GM18499 (cell line): ENCODE measurements at regions not wholly inside any gene's neighbourhood (a gene's known extent, or its start where the extent isn't known, plus 50 kb on each side); places are given as distances from the start of the nearest gene placed in this dataset.
"Not testable (repeated sequence)": the region's sequence is repeated elsewhere in the genome, so short reads cannot be mapped to it uniquely, and the experiment has no call there.

Source experiments
- ATAC-seq: cut with Tn5 transposase; IDR thresholded peaks from one replicate; pipeline ENCODE4 v1.9.1; 2021; ENCODE audit warnings: moderate number of reproducible peaks; ENCODE audit not compliant: insufficient read depth, unreplicated experiment

DNA sequence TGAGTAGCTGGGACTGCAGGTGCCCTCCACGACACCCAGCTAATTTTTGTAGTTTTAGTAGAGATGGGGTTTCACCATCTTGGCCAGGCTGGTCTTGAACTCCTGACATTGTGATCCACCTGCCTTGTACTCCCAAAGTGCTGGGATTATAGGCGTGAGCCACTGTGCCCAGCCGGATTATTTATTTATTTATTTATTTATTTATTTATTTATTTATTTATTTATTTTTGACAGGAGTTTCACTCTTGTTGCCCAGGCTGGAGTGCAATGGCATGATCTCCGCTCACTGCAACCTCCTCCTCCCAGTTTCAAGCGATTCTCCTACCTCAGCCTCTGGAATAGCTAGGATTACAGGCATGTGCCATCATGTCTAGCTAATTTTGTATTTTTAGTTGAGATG lies 466.1 kb upstream of the BRINP3 start:
- not testable (repeated sequence) for ATAC-seq

DNA sequence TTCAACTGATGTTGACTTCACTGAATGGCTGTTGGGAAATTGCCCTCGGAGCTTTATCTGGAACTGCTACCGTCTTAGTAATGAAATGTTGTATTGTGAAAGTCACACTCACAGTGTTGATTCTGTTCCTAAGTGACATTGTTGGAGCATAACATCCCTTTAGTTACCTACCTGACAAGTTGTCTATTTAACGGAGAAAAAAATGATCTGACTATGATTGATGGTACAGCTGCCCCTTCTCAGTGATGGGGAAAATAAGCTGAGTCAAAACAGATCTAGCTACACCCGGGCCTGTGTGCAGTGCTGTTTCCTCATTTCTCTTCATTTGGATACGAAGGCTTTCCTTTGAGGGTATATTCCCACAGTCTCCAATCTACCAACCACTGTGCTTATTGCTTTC lies 472.3 kb upstream of the BRINP3 start:
- no peak for ATAC-seq

DNA sequence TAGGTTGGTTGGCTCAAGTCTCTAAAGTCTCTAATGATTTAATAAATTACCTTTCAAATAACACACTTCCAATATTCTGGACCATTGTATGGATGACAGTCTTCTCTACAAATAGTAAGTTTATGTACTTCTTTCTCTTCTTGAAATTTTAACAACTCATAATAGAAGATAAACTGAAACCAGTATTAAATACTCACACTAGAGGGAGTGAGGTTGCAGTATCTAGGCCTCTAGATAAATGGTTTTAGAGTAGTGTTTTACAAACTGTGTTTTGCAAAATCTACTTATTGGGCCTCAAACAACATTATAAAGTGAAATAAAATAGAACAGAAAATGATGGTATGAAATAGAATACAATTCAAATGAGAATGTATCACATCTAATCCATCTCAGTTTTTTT lies 479.9 kb upstream of the BRINP3 start:
- no peak for ATAC-seq

DNA sequence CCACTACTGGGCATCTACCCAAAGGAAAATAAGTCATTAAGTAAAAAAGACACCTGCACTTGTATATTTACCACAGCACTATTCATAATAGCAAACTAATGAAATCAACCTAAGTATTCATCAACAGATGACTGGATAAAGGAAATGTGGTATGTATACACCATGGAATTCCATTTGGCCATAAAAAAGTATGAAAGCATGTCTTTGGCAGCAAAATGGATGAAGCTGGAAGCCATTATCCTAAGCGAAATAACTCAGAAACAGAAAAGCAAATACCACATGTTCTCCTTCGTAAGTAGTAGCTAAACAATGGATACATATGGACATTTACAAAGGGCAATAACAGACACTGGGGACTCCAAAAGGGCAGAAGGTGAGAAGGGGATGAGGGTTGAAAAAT lies 485.7 kb upstream of the BRINP3 start:
- ATAC-seq, result no peak

DNA sequence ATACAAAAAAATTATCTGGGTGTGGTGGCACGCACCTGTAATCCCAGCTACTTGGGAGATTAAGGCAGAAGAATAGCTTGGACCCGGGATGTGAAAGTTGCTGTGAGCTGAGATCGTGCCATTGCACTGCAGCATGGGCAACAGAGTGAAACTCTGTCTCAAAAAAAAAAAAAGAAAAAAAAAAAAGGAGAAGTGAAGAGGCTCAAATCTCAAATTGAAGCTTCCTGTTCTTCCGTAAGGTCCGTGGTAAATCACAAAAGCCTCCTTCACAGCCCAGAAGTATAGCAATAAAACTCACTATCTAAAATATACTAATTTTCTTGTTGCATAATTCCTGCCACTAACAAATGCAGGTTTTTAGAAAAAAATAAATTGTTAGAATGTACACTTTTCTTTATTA lies 498.2 kb upstream of the BRINP3 start:
- no peak for ATAC-seq

DNA sequence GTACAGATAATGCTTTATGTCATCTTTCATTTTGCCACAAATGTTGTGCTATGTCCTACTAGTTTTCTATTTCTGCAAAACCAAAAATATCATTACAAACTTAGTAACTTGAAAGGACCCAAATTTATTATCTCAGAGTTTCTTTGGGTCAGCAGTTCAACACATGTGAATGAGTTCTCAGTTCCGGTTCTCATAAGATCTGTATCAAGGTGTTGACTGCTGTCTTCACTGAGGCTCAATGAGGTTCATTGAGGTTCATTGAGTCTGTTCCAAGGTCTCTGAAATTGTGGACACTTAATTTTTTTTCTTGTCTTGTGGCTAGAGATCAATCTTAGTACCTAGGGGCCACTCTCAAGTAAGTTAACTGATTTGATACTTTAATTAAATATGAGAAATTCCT lies 525.1 kb upstream of the BRINP3 start:
- ATAC-seq, result no peak

DNA sequence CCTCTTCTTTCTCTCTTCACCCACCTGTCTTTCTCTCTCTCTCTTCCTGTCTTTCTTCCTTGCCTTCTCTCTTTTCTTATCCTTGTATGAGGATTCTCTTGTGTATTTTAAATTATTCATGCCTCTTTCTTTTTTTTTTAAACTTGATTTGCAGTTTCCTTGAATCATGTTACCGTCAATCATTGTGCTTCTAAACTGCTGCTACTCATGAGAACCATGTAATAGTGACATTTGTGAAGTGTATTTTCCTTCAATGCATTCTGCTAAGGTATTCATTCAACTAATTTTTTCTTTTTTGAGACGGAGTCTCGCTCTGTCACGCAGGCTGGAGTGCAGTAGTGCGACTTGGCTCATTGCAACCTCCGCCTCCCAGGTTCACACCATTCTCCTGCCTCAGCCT lies 539.1 kb upstream of the BRINP3 start:
- ATAC-seq, result no peak

DNA sequence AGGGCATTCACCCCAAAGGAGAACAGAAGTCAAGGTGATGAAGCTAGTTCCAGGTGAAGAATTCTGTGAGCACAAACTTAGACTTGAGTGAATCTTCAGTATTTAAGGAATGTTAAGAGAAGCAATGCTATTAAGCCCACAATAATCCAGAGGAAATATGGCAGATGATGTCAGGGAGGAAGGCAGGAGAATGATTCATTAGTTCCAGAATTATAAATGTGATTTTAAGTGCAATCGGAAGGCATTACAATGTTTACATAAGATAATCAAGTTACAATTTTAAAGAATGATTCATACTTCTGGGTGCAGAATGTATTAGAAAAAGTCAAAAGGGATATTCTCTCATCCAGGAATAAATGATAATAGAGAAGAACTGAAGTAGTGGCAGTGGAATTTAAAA lies 545.2 kb upstream of the BRINP3 start:
- no peak for ATAC-seq

DNA sequence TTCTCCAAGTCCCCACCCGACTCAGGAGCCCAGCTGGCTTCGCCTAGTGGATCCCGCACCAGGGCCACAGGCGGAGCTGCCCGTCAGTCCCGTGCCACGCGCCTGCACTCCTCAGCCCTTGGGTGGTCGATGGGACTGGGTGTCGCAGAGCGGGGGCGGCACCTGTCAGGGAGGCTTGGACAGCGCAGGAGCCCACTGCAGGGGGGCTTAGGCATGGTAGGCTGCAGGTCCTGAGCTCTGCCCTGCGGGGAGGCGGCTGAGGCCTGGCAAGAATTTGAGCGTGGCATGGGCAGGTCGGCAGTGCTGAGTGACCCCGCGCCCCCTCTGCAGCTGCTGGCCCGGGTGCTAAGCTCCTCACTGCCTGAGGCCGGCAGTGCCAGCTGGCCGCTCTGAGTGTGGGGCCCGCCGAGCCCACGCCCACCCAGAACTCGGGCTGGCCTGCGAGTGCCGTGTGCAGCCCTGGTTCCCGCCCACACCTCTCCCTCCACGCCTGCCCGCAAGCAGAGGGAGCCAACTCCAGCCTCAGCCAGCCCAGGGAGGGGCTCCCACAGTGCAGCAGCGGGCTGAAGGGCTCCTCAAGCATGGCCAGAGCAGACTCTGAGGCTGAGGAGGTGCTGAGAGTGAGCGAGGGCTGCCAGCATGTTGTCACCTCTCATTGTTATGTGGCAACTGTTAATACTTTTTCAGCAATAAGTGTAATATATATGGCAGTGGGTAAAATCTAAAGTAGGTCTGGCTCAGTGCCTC lies 548.4 kb upstream of the BRINP3 start:
- no peak for ATAC-seq

DNA sequence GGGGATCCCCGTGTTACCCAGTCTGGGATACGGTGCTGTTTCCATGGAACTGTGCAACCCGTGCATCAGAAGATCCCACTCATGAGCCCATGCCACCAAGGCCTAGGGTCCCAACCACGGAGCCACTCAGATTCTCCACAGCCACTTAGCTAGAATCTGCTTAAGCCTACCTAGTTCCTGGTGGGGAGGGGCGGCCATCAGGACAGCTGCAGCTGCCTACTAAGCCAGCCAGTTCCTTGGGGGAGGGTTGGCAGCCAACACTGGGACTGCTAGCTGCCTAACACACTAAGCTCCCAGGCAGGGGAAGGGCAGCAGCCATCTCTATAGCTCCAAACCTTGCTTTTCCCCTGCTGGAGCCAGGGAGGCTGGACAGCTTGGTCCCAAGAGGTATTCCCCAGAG lies 549.2 kb upstream of the BRINP3 start:
- ATAC-seq, result no peak

DNA sequence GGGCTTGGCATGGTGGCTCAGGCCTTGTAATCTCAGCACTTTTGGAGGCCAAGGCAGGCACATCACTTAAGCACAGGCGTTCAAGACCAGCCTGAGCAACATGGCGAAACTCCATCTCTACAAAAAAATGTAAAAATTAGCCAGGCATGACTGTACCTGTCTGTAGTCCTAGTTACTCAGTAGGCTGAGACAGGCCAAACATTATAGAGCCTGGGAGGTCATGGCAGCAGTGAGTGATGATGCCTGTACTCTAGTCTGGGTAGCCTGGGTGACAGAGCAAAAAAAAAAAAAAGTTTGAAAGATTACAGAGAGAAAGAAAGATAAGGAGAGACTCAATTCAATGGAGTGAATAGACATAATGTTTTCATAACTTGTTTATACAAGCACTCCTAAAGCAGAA lies 556.5 kb upstream of the BRINP3 start:
- no peak for ATAC-seq

DNA sequence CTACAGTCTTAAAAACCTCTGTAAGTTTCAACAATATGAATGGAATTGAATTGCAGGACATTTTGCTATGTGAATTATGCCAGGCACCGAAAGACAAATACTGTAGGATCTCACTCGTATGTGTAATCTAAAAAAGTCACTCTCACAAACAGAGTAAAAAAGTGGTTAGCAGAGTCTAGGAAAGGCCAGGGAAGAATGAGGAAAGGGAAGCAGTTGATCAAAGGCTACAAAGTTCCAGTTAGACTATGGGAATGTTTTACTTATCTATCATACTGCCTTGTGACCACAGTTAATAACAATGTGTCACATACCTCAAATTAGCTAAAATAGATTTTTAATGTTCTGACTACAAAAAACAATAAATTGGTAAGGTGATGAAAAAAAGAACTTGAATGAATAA lies 565.4 kb upstream of the BRINP3 start:
- no peak for ATAC-seq

DNA sequence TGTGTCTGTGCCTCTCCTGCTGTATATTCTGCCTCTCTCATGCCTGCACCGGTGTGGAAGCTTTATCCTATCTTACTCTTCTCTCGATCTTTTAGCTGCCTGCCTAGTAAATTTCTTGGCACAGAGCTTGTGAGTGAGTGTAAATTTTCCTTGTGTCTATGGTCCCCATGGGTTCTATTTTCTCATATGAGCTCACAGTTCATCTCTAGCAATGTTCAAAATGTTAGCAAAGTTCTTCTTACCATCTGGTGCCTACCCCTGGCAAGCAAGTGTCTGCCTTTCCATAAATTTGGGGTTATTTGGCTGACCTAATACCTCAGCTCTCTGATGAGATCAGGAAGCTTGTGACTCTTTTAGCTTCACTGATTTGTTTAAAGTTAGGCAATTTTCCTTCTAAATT lies 572.1 kb upstream of the BRINP3 start:
- no peak for ATAC-seq

DNA sequence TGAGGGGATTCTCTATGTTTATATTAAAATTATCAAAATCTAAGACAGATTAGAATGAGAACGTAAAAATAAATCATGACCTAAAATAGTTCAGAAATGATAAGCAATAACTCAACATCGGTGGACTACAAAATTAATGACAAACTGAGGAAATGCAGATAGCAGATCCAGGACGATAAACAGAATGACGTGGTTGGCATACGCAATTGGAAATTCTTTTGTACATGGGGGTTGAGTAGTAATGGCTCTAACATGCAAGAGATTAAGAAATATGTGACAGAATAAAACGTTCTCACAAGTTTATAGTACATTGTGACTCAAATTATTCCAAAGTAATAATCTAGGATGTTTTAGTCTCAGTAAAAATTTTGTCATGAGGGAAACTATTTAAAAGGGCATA lies 575.2 kb upstream of the BRINP3 start:
- ATAC-seq, result no peak

DNA sequence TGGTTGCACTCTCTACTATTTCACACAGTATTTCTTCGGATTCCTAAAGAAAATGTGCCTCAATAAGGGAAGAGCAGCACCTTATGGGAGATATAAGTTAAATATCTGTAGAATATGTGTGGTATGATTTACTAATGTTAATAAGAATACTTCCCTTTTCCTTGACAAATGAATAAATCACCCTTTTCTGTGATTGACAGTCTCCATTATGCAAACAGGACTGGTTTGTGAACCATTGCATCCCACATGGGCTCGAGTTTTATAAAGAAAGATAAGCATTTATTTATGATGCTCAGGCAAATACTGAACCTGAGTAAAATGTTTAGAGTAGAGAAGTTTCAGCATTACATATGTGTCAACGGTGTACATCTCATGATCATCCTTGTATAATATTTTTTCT lies 587.7 kb upstream of the BRINP3 start:
- ATAC-seq, result no peak

DNA sequence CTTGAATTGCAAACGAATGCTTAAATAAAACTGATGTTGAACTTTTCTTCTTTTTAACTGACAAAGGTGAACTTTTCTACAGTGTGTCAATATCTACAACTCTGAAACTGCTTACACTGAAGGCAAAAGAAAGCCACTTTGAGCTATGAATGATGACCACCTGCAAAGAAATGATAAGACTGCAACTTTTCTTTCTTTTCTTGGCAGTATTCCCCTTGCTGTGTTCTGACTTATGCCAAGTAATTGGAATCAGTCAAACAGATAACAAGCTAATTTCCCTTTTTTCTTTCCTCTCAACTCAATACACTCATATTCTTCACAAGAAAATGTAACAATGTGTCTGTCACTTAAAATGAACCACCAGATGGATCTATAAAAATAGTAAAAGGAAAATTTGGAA lies 588.1 kb upstream of the BRINP3 start:
- ATAC-seq, result no peak

DNA sequence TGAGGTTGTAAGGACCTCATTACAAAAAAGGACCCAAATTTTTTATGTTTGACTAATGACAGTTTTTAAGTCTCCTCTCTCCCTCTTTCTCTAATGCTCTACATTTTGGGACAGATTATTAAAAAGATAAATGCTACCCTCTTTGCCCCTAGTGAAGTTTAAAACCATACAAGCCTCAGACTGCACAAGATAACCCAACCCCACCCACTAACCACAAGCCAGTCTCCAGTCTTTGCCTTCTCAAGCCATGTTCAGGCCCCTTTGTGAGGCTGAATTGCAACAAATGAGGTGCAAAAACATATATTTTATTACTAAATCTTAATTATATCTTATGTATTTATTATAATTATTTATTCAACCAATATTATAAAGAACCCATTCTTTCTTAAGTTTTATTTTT lies 597.2 kb upstream of the BRINP3 start:
- ATAC-seq, result no peak

DNA sequence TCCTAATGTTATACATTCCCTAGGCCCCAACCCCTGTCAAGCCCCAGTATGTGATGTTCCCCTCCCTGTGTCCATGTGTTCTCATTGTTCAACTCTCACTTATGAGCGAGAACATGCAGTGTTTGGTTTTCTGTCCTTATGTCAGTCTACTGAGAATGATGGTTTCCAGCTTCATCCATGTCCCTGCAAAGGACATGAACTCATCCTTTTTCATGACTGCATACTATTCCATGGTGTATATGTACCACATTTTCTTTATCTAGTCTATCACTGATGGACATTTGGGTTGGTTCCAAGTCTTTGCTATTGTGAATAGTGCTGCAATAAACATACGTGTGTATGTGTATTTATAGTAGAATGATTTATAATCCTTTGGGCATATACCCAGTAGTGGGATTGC lies 605.4 kb upstream of the BRINP3 start:
- not testable (repeated sequence) for ATAC-seq

DNA sequence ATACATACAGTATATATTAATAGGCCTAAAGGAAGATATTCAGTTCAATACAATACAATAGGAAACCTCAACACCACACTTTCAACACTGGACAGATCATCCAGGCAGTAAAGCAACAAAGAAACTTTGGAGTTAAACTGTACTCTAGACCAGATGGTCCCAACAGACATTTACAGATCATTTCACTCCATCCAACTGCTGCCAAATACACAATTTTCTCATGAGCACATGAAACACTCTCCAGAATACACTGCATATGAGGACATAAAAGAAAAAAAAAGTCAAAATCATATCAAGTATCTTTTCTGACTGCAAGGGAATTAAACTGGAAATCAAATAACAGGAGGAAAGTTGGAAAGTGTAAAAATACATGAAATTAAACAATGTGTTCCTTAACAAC lies 607.5 kb upstream of the BRINP3 start:
- no peak for ATAC-seq

DNA sequence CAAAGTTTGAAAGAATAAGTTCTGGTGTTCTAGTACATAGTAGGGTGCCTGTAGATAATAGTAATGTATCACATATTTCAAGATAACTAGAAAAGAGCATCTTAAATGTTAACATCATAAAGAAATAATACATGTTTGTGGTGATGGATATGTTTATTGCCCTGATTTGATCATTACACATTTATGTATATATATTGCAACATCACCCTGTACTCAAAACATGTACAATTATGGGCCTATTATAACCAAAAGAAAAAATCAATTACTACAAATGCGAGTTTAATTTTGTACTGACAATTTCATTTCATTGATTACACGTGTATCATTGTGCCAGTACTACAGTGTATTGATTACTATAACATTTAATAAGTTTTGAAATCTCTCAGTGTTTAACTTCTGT lies 609.2 kb upstream of the BRINP3 start:
- no peak for ATAC-seq

DNA sequence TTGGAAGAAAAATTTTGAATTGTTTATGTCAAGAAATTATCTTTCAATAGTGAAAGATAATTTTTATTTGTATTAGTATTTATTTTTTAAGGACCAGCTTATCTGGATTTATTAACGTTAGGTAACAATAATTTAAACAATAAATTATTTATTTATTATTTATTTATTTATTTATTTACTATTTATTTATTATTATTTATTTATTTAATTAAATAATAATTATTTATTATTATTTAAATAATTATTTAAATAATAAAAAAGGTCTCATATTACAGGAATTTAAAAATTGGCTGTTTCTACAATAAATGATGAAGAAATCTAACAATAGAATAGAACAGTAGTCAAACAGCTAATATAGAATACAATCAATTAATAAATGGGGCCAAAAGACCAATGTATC lies 618.7 kb upstream of the BRINP3 start:
- no peak for ATAC-seq

DNA sequence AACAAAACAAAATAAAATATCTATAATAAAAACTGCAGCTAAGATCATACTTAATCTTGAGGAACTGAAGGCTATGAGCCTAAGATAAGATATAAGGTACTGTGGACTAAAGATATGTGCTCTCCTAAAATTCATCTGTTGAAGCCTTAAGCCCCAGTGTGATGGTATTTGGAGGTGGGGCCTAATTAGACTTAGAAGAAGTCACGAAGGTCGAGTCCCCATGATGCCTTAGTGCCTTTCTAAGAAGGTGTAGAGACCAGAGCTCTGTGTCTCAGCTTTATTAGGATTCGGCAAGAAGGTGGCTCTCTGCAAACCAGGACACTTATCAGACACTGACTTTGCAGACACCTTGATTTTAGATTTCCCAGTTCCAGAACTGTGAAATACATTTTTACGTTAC lies 622.0 kb upstream of the BRINP3 start:
- no peak for ATAC-seq

DNA sequence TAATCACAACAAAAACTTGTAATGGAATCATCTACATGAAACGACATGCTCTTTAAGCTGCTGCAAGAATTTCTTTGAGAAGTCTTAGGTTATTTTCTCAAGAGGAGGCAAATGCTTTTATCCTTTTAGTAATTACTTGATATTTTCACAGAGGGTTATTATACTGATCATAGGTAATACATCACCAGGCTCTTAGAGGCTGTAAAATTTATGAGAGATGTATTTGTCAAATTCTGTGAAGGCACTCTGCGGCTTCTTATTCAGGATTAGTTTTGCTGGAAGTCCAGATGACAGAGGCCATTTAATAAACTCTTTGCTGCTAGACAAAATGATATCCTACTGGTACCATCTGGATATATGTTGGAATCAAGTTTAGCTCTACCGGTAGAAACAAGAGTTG lies 624.3 kb upstream of the BRINP3 start:
- ATAC-seq, result no peak
